Epithelial cell of esophagus (primary cell): ENCODE measurements at regions not wholly inside any gene's neighbourhood (a gene's known extent, or its start where the extent isn't known, plus 50 kb on each side); places are given as distances from the start of the nearest gene placed in this dataset.

Experiments used
- DNase-seq: peaks from one replicate; pipeline ENCODE4 v3.0.0; 2010; ENCODE audit warnings: low read depth
- H3K4me3 ChIP-seq: 2 replicates; pipeline ENCODE4 v1.5.1; 2011; ENCODE audit warnings: mild to moderate bottlenecking, low read length, control low read depth
- TF ChIP-seq, protein P1 (sequence below): IDR thresholded peaks from 2 replicates; pipeline ENCODE4 v1.5.1; 2011; ENCODE audit warnings: low read depth, mild to moderate bottlenecking, low read length, control low read depth, inconsistent platforms; ENCODE audit not compliant: insufficient read depth; ENCODE audit errors: missing control alignments

DNA sequence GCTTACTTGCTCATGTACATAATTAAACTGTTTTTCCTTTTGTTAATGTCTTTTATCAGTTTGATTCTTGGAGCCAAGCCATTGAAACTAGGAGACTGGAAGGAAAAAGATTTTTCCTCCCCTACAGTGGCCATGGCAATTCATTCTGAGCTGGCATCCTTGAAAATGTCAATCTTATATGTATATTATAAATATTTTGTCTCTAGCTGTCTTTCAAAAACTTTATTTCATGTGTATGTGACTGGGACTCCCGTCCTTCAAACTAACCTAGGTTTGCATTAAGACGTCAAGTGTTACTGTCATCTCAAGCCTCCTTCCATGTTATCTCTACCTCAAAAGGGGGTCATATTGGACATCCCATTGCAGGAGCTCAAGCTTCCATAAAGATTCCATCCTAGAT, 280.4 kb downstream of the HRH4 start:
- TF ChIP-seq, protein P1, sequence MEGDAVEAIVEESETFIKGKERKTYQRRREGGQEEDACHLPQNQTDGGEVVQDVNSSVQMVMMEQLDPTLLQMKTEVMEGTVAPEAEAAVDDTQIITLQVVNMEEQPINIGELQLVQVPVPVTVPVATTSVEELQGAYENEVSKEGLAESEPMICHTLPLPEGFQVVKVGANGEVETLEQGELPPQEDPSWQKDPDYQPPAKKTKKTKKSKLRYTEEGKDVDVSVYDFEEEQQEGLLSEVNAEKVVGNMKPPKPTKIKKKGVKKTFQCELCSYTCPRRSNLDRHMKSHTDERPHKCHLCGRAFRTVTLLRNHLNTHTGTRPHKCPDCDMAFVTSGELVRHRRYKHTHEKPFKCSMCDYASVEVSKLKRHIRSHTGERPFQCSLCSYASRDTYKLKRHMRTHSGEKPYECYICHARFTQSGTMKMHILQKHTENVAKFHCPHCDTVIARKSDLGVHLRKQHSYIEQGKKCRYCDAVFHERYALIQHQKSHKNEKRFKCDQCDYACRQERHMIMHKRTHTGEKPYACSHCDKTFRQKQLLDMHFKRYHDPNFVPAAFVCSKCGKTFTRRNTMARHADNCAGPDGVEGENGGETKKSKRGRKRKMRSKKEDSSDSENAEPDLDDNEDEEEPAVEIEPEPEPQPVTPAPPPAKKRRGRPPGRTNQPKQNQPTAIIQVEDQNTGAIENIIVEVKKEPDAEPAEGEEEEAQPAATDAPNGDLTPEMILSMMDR, result no peak
- no peak for DNase-seq
- no peak overlapping the region for H3K4me3 ChIP-seq

- no peak overlapping the region for H3K4me3 ChIP-seq
- TF ChIP-seq, protein P1, result no peak
Measured at GRCh38 chr18:24741321-24741720, 280.9 kb downstream of the HRH4 start.

GRCh38 chr18:24741965-24742724, 281.7 kb downstream of the HRH4 start:
- TF ChIP-seq, protein P1, result no peak
- DNase-seq, result no peak
- no peak overlapping the region for H3K4me3 ChIP-seq

More at GRCh38 chr18:24741321-24741720, 280.9 kb downstream of the HRH4 start:
- DNase-seq, result no peak

GRCh38 chr18:24754583-24755253, 294.3 kb downstream of the HRH4 start:
- H3K4me3 ChIP-seq, result no peak overlapping the region
- no peak for DNase-seq
- TF ChIP-seq, protein P1, result no peak

GRCh38 chr18:24756385-24756784, 295.9 kb downstream of the HRH4 start:
- no peak for DNase-seq
- no peak overlapping the region for H3K4me3 ChIP-seq
- TF ChIP-seq, protein P1, result no peak

DNA sequence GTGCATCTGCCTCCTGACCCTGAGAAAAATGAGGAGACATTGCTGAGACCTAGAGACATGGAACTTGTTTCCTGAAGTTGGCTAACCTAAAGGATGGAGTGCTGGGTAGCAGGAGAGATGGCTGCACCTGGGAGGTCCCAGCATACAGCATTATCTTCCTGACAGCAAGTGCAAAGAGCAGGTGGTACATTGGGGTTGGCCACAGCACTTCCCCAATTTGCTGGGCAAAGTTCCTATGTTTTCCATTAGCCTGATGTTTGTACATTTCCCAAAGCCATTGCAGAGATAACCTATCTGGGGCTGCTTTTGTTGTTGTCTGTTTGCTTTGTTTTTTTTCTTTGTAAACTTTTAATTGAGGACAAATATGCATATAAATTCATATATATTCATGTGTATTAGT, 296.7 kb downstream of the HRH4 start:
- DNase-seq, result no peak
- TF ChIP-seq, protein P1, result no peak
- no peak overlapping the region for H3K4me3 ChIP-seq
